NB4 (cell line): ENCODE measurements at regions not wholly inside any gene's neighbourhood (a gene's known extent, or its start where the extent isn't known, plus 50 kb on each side); places are given as distances from the start of the nearest gene placed in this dataset.

ENCODE experiments used
- POLR2A ChIP-seq: IDR thresholded peaks from 2 replicates; pipeline ENCODE4 v1.6.1; 2011; ENCODE audit warnings: mild to moderate bottlenecking; ENCODE audit not compliant: insufficient read length; ENCODE audit errors: extremely low read depth
- TF ChIP-seq, protein P1 (sequence below): IDR thresholded peaks from 2 replicates; pipeline ENCODE4 v1.6.1; 2011; ENCODE audit warnings: low read depth, low read length
- TF ChIP-seq, protein P2 (sequence below): IDR thresholded peaks from one replicate; pipeline ENCODE4 v1.5.1; 2012; ENCODE audit warnings: low read depth, low read length

DNA sequence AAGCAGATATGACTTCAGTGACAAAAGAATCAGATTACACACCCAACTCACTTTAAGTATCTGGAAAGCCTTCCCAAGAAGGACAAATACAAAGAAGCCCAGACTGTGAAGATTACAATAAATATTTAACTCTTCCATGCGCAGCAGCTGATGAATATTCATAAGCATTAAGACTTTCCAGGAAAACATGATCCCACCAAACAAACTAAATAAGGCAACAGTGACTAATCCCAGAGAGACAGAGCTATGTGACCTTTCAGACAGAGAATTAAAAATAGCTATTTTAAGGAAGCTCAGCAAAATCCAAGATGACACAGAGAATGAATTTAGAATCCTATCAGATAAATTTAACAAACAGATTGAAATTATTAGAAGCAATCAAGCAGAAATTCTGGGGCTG, 108.2 kb upstream of the UBE2E3 start:
- TF ChIP-seq, protein P1, sequence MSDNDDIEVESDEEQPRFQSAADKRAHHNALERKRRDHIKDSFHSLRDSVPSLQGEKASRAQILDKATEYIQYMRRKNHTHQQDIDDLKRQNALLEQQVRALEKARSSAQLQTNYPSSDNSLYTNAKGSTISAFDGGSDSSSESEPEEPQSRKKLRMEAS: no peak
- TF ChIP-seq, protein P2, sequence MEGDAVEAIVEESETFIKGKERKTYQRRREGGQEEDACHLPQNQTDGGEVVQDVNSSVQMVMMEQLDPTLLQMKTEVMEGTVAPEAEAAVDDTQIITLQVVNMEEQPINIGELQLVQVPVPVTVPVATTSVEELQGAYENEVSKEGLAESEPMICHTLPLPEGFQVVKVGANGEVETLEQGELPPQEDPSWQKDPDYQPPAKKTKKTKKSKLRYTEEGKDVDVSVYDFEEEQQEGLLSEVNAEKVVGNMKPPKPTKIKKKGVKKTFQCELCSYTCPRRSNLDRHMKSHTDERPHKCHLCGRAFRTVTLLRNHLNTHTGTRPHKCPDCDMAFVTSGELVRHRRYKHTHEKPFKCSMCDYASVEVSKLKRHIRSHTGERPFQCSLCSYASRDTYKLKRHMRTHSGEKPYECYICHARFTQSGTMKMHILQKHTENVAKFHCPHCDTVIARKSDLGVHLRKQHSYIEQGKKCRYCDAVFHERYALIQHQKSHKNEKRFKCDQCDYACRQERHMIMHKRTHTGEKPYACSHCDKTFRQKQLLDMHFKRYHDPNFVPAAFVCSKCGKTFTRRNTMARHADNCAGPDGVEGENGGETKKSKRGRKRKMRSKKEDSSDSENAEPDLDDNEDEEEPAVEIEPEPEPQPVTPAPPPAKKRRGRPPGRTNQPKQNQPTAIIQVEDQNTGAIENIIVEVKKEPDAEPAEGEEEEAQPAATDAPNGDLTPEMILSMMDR: no peak
- no peak for TF ChIP-seq POLR2A
